HepG2 (cell line): ENCODE measurements at regions not wholly inside any gene's neighbourhood (a gene's known extent, or its start where the extent isn't known, plus 50 kb on each side); places are given as distances from the start of the nearest gene placed in this dataset.
"Not testable (repeated sequence)": the region's sequence is repeated elsewhere in the genome, so short reads cannot be mapped to it uniquely, and the experiment has no call there.

Experiments used
- ATAC-seq: fragments of 200-7000 bp; cut with Tn5 transposase; 3 replicates; pipeline ENCODE4 v1.9.1; 2020; ENCODE audit warnings: mild to moderate bottlenecking, moderate library complexity
- BruUV-seq: library from RNA; stranded (reverse); fragments of 400-500 nt; replicated peaks from 2 replicates; lab custom pipeline; 2021; lab: Mats Ljungman, UMichigan
- CTCF ChIA-PET: fragments of 300-600 bp; formaldehyde crosslinking; extraction: SDS; loops from one replicate; lab custom pipeline; 2021; ENCODE audit warnings: low total read pairs, inconsistent platforms, low intra/inter-chr PET ratio; lab: Yijun Ruan, JAX
- POLR2A ChIA-PET: fragments of 350-600 bp; sonication (Branson Sonifier 250); formaldehyde crosslinking; loops from one replicate; lab custom pipeline; 2020; ENCODE audit warnings: antibody characterized with exemption, inconsistent platforms; lab: Yijun Ruan, JAX
- DNase-seq: peaks from one replicate; pipeline ENCODE4 v3.0.0-alpha.2; 2015; ENCODE audit warnings: low spot score
- FAIRE-seq: peaks from 3 replicates; lab custom pipeline; 2011; peaks lifted over from hg19 to GRCh38; lab: Jason Lieb, UNC
- H2AFZ ChIP-seq: one replicate; pipeline ENCODE4 v1.6.1; 2011; ENCODE audit warnings: low read length, inconsistent platforms
- H3K27ac ChIP-seq: fragments of 300-600 bp; 3 replicates; pipeline ENCODE4 v1.8.0; 2011; ENCODE audit warnings: mixed run types, mild to moderate bottlenecking, mixed read lengths, low read length, inconsistent platforms; ENCODE audit not compliant: insufficient read depth; ENCODE audit errors: extremely low read length
- H3K27me3 ChIP-seq, 2 experiments: fragments of 200-600 bp in 1 of 2; 2 replicates in 1 of 2; 3 replicates in 1 of 2; pipeline versions ENCODE4 v1.6.0 to v1.8.0; 2011; ENCODE audit warnings: low read length in 2 of 2, mild to moderate bottlenecking in 2 of 2, moderate library complexity in 2 of 2, inconsistent platforms in 1 of 2; ENCODE audit not compliant: insufficient read depth in 2 of 2, control insufficient read depth in 1 of 2
- H3K36me3 ChIP-seq, 2 experiments: fragments of 200-600 bp in 1 of 2; replicated peaks in 1 of 2; 2 replicates in 1 of 2; 3 replicates in 1 of 2; pipeline versions ENCODE4 v1.5.1 to v1.8.0; 2011; ENCODE audit warnings: low read length in 2 of 2, inconsistent platforms in 1 of 2; ENCODE audit not compliant: insufficient read depth in 2 of 2, control insufficient read depth in 1 of 2
- H3K4me1 ChIP-seq: 2 replicates; pipeline ENCODE4 v1.5.1; 2012; ENCODE audit warnings: low read length, inconsistent platforms; ENCODE audit not compliant: insufficient read depth
- H3K4me2 ChIP-seq: 2 replicates; pipeline ENCODE4 v1.6.0; 2011; ENCODE audit warnings: low read depth, low read length, inconsistent platforms
- H3K4me3 ChIP-seq, 3 experiments: fragments of 200-600 bp in 1 of 3; sonication (generic), shearing (Covaris generic) in 1 of 3; replicated peaks in 1 of 3; 2 replicates each; pipeline ENCODE4 v1.5.1; 2011 to 2016; ENCODE audit warnings: low read length in 3 of 3, inconsistent platforms in 2 of 3, low read depth in 2 of 3, mild to moderate bottlenecking in 2 of 3, control low read depth in 1 of 3, mixed read lengths in 1 of 3; ENCODE audit not compliant: insufficient read depth in 1 of 3
- H3K79me2 ChIP-seq: one replicate; pipeline ENCODE4 v1.6.1; 2011; ENCODE audit warnings: low read length, inconsistent platforms; ENCODE audit not compliant: insufficient read depth
- H3K9ac ChIP-seq: 2 replicates; pipeline ENCODE4 v1.6.0; 2011; ENCODE audit warnings: mild to moderate bottlenecking, low read depth, low read length, inconsistent platforms; ENCODE audit not compliant: insufficient read depth
- H3K9me3 ChIP-seq: 2 replicates; pipeline ENCODE4 v1.5.1; 2012; ENCODE audit warnings: mild to moderate bottlenecking, low read length
- H4K20me1 ChIP-seq: 2 replicates; pipeline ENCODE4 v1.6.0; 2011; ENCODE audit warnings: inconsistent platforms, mild to moderate bottlenecking, low read length, moderate library complexity; ENCODE audit not compliant: insufficient read depth
- CSRNP2 ChIP-seq: sonication (generic); formaldehyde crosslinking; conservative IDR thresholded peaks from 2 replicates; pipeline ENCODE4 v1.8.0; 2022; ENCODE audit warnings: low read depth, missing genetic modification reagents
- IKZF1 ChIP-seq: fragments of 450-650 bp; IDR thresholded peaks from 2 replicates; pipeline ENCODE4 v1.7.1; 2016
- KDM5B ChIP-seq: sonication (generic); formaldehyde crosslinking; IDR thresholded peaks from 2 replicates; pipeline ENCODE4 v1.4.0; 2020; ENCODE audit warnings: missing genetic modification reagents, mild to moderate bottlenecking, borderline replicate concordance
- LCORL ChIP-seq, 2 experiments: fragments of 450-650 bp in 1 of 2; sonication (generic) in 1 of 2; formaldehyde crosslinking in 1 of 2; IDR thresholded peaks; 2 replicates each; pipeline versions ENCODE4 v1.5.0 to v1.6.1; 2017 to 2020; ENCODE audit warnings: antibody characterized with exemption in 1 of 2, missing genetic modification reagents in 1 of 2
- PHF20 ChIP-seq: sonication (generic); formaldehyde crosslinking; IDR thresholded peaks from 2 replicates; pipeline ENCODE4 v1.5.0; 2020; ENCODE audit warnings: mild to moderate bottlenecking, missing genetic modification reagents
- SP4 ChIP-seq: sonication (generic); formaldehyde crosslinking; IDR thresholded peaks from 2 replicates; pipeline ENCODE4 v1.8.1; 2023; ENCODE audit warnings: mild to moderate bottlenecking, missing genetic modification reagents
- ZBTB40 ChIP-seq, 2 experiments: fragments of 450-650 bp in 1 of 2; sonication (generic) in 1 of 2; formaldehyde crosslinking in 1 of 2; IDR thresholded peaks; 2 replicates each; pipeline versions ENCODE4 v1.6.1 to v1.8.0; 2016 to 2022; ENCODE audit warnings: antibody characterized with exemption in 1 of 2, mild to moderate bottlenecking in 1 of 2, missing genetic modification reagents in 1 of 2
- ZNF776 ChIP-seq: sonication (generic); formaldehyde crosslinking; IDR thresholded peaks from 2 replicates; pipeline ENCODE4 v1.4.0; 2020; ENCODE audit warnings: mild to moderate bottlenecking, missing genetic modification reagents
- WGBS: methylation state at CpG from one replicate; pipeline ENCODE4 v1.1.6; 2017; ENCODE audit warnings: low lambda C conversion rate; 5-methylcytosine and 5-hydroxymethylcytosine counted together
- in situ Hi-C: cut with HindIII; loops from 2 replicates; pipeline ENCODE4 v1.10.0; 2017; ENCODE audit warnings: low pct_unique_long_range_greater_than_20kb; ENCODE audit not compliant: extremely low pct_ligation_motif_present
- intact Hi-C: fragments of 100-400 bp; cut with micrococcal nuclease; formaldehyde crosslinking; loops from one replicate; pipeline ENCODE4 v1.10.0; 2022; ENCODE audit not compliant: unreplicated experiment

- H3K27ac ChIP-seq, H3K79me2 ChIP-seq, POLR2A ChIA-PET, H3K9ac ChIP-seq, ATAC-seq, intact Hi-C loops, H3K36me3 ChIP-seq, H4K20me1 ChIP-seq, H2AFZ ChIP-seq, H3K4me1 ChIP-seq, H3K4me2 ChIP-seq, BruUV-seq, CTCF ChIA-PET, H3K4me3 ChIP-seq, DNase-seq, in situ Hi-C loops, H3K27me3 ChIP-seq, FAIRE-seq: not testable (repeated sequence)
- WGBS, result 18% methylated on average over 12 of the region's 12 CpGs
- H3K9me3 ChIP-seq, result peaks cover 20% of the 10 kb centered on the region
These were observed 336.1 kb upstream of the MDGA2 start for GRCh38 chr14:48011484-48011883.

- Histone ChIP-seq H3K4me1 (no peaks in the 10 kb centered on the region), H2AFZ (no peak overlapping the region), H3K4me3 (no peak overlapping the region), H3K36me3 (no peaks in the 10 kb centered on the region), H3K27ac (no peak overlapping the region), H3K27me3 (no peaks in the 10 kb centered on the region), H4K20me1 (no peaks in the 10 kb centered on the region), H3K79me2 (no peaks in the 10 kb centered on the region), H3K9ac (no peak overlapping the region), H3K9me3 (peaks cover 15% of the 10 kb centered on the region), H3K4me2 (no peak overlapping the region)
- FAIRE-seq, result no peak
- in situ Hi-C loops, result no loop called here
- ChIA-PET CTCF (no interaction called here), POLR2A (no interaction called here)
- intact Hi-C loops, result no loop called here
- DNase-seq, result no peak
- no TSS peak for BruUV-seq
- no peak for ATAC-seq
- TF ChIP-seq ZNF776 (CRISPR knock-in tag) (no peak), IKZF1 (no peak), SP4 (no peak), PHF20 (CRISPR knock-in tag) (no peak), KDM5B (no peak), LCORL (IDR thresholded peaks at IDR 0.05) (no peak), LCORL (CRISPR knock-in tag; IDR thresholded peaks at IDR 0.05) (no peak), CSRNP2 (CRISPR knock-in tag) (no peak), ZBTB40 (IDR thresholded peaks at IDR 0.05) (no peak), ZBTB40 (CRISPR knock-in tag; IDR thresholded peaks at IDR 0.05) (no peak)
These were observed 333.2 kb upstream of the MDGA2 start for GRCh38 chr14:48008646-48009045.
